VCaP (cell line): ENCODE measurements at regions not wholly inside any gene's neighbourhood (a gene's known extent, or its start where the extent isn't known, plus 50 kb on each side); places are given as distances from the start of the nearest gene placed in this dataset.
"Not testable (repeated sequence)": the region's sequence is repeated elsewhere in the genome, so short reads cannot be mapped to it uniquely, and the experiment has no call there.

ENCODE experiments used
- H3K27ac ChIP-seq: fragments of 450-650 bp; 2 replicates; pipeline ENCODE4 v1.5.1; 2017
- TF ChIP-seq, protein P1 (sequence below): fragments of 450-650 bp; conservative IDR thresholded peaks from 2 replicates; pipeline ENCODE4 v1.5.1; 2017; ENCODE audit warnings: mild to moderate bottlenecking, moderate library complexity

GRCh38 chr21:28025111-28025510, 967.6 kb downstream of the LTN1 start:
- TF ChIP-seq, protein P1, sequence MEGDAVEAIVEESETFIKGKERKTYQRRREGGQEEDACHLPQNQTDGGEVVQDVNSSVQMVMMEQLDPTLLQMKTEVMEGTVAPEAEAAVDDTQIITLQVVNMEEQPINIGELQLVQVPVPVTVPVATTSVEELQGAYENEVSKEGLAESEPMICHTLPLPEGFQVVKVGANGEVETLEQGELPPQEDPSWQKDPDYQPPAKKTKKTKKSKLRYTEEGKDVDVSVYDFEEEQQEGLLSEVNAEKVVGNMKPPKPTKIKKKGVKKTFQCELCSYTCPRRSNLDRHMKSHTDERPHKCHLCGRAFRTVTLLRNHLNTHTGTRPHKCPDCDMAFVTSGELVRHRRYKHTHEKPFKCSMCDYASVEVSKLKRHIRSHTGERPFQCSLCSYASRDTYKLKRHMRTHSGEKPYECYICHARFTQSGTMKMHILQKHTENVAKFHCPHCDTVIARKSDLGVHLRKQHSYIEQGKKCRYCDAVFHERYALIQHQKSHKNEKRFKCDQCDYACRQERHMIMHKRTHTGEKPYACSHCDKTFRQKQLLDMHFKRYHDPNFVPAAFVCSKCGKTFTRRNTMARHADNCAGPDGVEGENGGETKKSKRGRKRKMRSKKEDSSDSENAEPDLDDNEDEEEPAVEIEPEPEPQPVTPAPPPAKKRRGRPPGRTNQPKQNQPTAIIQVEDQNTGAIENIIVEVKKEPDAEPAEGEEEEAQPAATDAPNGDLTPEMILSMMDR, result no peak

DNA sequence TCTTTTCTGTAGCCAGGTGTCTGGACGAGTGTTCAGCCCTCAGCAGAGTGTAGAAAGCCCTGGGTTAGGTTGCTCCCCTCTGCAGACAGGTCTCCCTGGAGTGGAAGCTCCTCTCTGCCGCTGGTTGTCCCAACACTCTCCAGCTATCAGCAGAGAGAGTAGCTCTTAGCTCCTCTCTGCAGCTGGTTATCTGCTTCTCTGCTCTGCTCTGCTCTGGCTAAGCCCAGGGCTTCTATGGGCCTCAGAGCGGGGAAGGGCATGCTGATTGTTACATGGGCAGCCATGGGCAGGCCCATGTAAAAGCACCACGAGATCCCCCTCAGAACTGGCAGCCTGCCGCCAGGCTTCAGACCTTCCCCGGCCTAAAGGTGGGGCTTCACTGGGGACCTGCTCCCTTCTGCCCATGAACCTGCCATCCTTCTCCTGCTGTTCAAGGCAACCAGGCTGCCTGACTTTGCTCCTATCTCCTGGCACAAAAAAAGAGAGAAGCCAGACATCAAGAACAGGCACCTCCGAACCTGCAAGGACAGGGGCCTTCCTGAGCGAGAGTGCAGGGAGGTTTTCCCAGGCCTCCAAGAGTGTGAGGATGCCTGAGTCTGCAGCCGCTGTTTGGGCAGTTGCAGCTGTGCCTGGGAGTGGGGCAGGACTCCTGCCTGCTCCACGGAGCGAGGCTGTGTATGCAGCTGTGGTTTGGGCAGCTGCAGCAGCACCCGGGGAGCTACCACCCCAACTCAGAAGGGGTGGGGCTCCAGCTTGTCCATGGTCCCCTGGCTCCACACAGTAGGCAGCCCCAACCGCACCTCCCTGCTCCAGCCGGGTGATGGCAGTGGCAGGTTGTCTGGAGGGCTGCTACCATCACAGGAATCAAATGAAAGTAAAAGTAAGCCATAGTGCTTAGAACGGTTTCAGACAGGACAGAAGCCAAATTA, 973.7 kb downstream of the LTN1 start:
- TF ChIP-seq, protein P1, result peak; percentile 24
- H3K27ac ChIP-seq, result no peak overlapping the region

More at GRCh38 chr21:28025111-28025510, 967.6 kb downstream of the LTN1 start:
- no peak overlapping the region for H3K27ac ChIP-seq

DNA sequence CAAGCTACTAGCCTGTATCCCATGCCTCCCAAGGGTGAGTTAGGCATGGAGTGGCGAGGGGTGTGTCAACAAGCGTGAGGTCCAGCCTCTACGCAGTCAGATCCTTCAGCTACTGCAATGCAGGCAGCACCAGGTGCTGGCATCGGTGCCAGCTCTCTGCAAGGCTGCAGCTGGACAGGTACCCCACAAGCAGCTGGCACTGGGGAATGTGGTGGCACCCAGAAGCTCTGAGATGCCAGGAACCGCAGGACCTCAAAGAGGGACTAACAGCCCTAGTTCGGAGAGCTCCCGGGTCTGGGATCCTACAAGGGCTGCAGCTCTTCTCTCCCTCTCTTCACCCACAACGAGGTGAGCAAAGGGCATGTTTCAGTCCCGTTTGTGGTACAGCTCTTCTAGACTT, 974.5 kb downstream of the LTN1 start:
- TF ChIP-seq, protein P1, result no peak
- H3K27ac ChIP-seq, result no peak overlapping the region

DNA sequence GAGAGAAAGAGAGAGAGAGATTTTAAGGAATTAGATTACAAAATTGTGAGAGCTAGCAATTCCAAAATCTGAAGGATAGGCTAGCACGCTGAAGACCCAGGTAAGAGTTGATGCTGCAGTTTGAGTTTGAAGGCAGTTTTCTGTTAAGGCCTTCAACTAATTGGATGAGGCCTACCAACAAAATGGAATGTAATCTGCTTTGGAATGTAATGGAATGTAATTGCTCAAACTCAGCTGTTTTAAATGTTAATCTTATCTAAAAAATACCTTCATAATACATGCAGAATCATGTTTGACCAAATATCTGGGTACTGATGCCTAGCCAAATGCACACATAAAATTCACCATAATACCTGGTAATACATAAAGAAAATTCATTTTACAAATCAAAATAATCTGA, 976.1 kb downstream of the LTN1 start:
- H3K27ac ChIP-seq, result no peak overlapping the region
- TF ChIP-seq, protein P1, result no peak

DNA sequence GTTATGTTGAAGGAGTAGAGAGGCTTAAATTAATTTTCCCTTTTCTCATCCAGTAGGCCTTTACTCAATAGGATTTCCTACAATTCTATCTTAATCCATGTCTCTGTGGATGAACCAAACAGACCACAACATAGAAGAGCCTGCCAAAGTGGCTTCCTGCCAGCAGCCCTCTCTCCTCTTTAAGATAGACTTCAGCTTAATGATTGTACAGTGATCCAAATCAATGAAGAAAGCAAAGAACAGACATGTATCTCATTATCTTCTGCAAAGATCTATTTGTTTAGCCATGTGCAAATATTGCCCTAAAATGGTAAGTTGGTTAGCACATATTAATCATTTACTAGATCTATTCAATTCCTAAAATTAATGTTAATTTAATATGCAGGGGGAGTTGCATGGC, 979.6 kb downstream of the LTN1 start:
- H3K27ac ChIP-seq, result peak overlapping the region; percentile 77

DNA sequence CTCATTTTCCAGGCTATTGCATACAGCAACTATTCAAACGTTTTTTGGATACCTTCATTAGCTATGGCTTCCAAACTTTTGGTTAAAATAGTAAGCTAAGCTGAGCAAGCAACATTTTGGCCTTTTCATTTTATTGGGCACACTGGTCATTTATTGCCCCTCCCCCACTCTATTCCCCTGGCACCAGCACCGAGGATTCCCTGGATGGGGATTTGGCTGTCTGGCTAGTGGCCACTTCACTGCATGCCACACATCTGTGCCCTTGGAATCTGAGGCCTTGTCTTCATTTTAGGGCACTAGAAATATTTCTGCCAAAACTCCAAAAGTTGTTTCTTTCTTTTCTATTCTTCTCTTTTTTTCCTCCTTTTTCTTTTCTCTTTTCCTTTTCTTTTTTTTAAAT, 980.7 kb downstream of the LTN1 start:
- H3K27ac ChIP-seq, result peak overlapping the region; percentile 77

GRCh38 chr21:28008245-28008644, 984.4 kb downstream of the LTN1 start:
- H3K27ac ChIP-seq, result not testable (repeated sequence)

GRCh38 chr21:28003627-28004026, 989.0 kb downstream of the LTN1 start:
- not testable (repeated sequence) for H3K27ac ChIP-seq

DNA sequence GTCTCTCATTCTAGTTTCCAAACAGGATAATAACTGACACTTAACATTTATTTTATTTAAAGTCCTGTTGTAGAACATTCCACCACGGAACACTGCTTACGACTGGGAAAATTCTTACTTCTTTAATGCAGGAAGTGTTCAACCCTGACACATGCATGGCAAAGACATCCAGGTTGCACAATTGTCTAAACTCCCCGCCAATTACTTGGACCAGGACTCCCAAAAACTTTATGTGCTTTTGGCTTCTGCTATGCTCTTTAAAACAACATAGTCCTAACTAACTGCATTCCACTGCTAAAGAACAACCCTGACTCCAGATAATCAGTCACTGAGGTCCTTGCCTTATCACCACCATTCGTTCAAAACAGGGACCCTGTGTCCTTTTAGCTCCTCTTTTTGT, 995.8 kb downstream of the LTN1 start:
- not testable (repeated sequence) for H3K27ac ChIP-seq

GRCh38 chr21:27984663-27985325, 1007.9 kb downstream of the LTN1 start:
- H3K27ac ChIP-seq, result not testable (repeated sequence)

DNA sequence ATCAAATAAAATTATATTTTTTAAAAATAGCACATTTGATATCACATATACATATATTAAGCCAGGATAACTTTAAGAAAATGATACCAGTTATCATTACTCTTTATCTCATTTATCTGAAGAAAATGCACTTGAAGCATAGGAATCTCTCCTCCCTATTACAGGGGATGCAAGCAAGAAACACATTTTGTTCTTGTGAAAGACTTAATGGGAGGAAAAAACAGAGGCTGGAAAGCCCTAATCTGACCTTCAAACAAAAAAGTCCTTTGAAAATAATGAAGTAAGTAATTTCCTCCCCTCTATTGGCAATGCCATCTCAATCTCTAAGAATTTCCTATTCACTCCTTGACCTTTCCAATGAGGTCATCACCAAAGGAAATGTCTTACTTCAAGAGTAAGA, 1012.6 kb upstream of the ADAMTS5 start:
- not testable (repeated sequence) for H3K27ac ChIP-seq
